Effector CD4-positive, alpha-beta T cell (primary cell): ENCODE measurements at regions not wholly inside any gene's neighbourhood (a gene's known extent, or its start where the extent isn't known, plus 50 kb on each side); places are given as distances from the start of the nearest gene placed in this dataset.

Experiments
- DNase-seq: peaks from one replicate; pipeline ENCODE4 v3.0.0-alpha.2; 2020

DNA sequence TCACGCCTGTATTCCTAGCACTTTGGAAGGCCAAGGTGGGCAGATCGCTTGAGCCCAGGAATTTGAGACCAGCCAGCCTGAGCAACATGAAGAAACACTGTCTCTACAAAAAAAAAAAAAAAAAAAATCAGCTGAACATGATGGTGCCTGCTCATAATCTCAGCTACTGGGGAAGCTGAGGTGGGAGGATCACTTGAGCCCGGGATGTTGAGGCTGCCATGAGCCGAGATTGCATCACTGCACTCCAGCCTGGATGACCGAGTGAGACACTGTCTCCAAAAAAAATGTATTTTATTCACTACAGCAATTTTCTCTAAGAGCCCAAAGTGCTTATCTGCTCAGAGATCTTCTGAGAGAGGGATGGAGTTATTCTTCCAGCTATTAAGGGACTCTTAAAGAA is 215.8 kb upstream of the PPP3CA start:
- no peak for DNase-seq

DNA sequence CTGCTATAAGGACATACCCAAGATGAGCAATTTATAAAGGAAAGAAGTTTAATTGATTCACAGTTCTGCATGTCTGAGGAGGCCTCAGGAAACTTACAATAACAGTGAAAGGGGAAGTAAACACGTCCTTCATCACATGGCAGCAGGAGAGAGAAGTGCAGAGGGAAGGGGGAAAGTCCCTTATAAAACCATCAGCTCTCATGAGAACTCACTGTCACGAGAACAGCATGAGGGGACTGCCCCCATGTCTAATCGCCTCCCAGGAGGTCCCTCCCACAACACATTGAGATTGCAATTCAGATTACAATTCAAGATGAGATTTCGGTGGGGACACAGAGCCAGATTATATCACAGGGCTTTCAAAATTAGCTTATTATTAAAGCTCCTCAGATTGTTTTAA is 209.5 kb upstream of the PPP3CA start:
- no peak for DNase-seq

DNA sequence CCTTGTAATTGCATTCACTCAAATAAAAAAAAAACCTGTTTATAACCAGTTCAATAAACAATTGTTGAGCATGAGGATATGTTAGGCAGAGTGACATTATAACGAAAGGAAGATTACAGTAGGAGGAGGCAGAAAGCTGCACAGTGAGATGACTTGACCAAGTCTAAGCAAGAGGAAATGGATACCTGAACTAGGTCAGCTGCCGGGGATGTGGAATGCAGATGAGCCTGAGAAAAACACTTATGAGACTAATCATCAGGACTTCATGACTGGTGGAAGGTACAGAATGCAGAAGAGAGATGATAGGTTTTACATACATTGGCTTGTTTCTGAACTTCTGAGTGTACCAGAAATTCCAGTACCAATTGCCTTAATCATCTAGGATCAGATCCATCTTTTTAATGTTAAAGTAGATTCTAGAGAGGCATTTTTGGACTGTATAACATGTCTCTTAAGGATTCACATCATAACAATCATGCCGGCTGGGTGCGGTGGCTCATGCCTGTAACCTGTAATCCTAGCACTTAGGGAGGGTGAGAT is 208.1 kb upstream of the PPP3CA start:
- DNase-seq = no peak

DNA sequence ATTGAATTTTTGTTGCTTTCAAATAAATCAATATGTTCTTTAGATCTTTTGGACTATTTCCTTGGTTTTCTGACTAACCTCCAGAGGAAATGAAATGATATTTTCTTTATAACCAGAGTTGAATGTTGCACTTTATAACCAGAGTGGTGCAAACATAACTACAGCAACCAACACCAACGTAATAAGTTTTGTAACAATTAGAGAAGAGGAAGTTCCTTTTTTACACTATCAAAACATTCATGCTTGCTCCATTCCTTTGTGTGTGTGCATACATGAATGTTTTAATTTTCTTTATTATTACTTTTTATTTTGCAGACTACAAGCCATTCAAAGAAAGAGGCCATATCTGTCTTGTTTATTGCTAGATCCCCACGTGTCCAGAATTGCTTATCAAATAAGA is 193.0 kb upstream of the PPP3CA start:
- no peak for DNase-seq

DNA sequence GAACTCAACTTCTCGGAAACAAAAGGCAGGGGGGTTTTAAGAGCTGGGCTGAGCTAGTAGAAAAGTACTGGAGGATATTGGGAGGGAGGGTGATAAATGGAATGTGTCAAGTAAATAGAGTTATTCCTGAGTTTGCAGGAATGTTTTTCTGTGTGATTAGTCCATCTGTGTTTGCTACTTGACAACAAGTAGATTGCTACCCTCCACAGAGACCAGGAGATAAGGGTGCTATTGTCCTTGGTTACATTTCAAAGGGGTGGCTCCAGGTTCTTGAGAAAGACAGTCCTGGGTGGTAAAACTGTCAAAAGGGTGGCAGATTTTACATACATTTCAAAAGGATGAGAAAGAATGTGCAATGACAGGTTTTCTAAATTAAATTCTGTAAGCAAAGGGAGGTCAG is 181.2 kb upstream of the PPP3CA start:
- DNase-seq = no peak

DNA sequence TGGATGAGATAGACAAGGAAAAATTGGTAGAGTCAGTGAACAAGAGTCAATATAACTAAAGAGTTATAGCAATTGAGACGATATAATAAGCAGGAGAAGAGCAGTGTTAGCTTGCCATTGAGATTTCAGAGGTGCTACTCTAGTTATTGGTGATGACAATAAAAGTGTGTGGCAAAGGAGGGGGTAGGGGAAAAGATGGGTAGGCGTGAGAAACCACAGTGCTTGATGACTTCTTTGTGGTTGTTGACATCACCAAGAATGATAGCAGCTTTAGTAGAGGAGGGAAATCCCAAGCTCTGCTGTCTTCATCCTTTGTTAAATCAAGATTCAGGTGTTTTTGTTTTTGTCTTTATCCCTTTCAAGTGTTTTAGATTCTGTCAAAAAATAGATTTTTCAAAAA is 179.9 kb upstream of the PPP3CA start:
- DNase-seq = peak; percentile 12

DNA sequence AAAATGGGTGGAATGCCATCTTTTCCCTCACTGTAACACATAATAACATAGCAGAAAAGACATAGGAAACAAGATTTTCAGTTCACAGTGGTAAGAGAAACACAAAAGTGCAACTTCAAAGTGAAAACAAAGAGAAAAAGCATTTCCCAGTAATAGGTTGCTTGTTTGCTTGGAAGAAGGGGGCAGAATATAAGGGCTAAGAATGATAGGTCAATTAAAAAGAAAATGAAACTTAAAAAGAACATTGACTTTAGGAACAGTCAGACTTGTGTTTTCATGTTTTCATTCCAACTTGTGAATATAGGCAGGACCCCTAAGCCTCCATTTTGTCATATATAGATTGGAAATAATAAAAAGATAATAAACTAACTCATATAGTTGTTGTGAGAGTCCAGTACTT is 168.2 kb upstream of the PPP3CA start:
- DNase-seq = no peak

DNA sequence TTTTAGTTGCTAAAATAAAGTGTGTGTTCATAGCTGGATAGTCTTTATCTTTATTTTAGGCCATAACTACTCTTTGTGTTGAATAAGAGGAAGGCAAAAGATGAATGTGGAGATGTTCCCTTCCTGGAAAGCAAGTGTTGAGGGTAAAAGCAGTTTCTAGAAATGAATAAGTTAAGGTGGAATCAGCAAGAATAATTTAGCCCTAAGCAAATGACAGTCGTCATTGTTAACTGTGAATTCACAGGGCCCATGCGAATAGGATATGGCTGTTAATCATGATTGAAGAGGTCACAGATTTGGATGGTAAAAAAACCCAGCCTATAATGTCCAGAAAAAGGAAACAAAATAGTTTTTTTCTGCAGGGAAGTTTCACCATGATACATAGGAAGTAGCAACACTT is 167.8 kb upstream of the PPP3CA start:
- DNase-seq = no peak

DNA sequence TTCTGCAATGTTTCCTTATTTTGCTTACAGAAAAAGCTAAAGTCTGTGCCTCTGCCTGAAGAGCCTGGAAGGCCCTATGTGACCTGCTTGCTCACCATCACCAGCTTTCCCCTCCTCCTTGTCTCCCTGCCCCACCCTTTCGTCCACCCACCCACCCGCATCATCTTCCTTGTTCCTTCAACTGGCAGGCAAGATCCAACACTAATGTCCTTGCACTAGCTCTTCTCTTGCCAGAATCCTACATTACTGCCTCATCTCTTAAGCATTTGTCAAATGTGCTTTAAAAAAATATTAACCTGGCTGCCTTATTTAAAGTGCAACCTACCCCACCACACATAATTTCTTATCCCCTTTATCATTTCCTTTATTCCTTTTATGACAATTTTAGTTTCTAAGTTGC is 165.1 kb upstream of the PPP3CA start:
- DNase-seq = no peak

DNA sequence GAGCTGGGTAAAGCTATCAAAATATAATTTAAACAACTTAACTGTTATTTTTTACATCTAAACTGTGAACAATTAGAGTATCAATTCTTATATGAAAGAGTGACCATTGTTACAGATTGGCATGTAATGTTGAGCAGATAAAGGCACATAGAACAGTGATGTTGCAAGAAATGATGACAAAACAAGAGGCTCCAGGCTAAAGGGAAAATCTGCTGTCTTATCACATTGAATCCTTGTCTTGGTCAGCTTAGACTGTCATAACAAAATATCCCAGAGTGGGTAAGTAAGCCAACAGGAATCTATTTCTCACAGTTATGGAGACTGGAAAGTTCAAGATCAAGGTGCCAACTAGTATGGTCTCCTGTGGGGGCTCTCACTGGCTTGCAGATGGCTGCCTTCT is 154.1 kb upstream of the PPP3CA start:
- no peak for DNase-seq

DNA sequence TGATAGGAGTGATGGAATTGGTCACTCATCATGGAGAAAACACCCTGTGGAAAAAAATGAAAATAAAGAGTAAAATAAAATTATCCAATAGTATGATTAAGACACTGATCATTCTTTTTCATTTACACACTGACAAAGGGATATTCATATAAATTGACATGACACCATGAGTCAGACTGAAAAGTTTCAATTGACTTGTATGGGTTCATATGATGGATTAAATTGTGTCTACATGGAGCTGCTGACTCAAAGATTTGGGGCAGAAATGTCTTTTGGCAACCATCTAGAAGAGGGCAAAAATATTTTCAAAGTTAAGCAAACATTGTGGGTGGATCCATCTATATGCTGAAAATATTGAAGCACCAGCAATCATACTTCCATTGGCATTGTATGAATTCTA is 153.4 kb upstream of the PPP3CA start:
- DNase-seq = no peak

DNA sequence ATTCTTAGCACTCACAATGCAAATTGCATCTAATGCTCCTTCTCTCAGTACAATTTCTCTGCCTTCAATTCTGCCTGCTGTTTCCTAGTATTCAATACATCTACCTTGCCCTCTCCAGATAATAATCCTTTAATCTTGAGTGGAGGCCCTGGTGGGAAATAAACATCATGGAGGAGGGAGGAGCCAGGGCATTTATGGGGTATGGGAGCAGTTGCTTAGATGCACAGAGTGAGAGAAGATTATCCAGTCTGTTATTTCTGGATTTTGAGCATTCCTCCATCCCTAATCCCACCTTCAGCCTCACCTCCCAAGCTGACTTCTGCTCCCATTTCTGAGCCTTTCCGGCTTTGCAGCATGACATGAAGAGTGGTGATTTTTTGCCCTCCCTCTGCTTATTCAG is 127.9 kb upstream of the PPP3CA start:
- no peak for DNase-seq

DNA sequence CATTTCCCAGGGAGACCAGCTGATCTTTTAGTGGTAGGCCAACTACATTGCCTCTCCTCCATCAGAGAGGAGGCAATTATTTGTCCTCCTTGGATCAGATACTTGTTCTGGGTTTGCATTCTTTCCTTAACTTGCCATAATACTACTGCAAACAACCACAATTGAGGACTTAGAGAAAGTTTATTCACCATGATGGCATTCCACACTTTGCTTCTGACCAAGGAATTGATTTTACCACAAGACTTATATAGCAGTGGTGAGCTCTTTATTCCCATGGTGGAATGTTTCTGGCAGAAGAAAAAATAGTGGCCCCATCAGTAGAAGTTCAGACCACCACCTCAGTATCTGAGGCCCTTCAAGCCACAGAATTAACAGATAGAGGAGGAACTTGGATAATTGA is 123.9 kb upstream of the PPP3CA start:
- no peak for DNase-seq

DNA sequence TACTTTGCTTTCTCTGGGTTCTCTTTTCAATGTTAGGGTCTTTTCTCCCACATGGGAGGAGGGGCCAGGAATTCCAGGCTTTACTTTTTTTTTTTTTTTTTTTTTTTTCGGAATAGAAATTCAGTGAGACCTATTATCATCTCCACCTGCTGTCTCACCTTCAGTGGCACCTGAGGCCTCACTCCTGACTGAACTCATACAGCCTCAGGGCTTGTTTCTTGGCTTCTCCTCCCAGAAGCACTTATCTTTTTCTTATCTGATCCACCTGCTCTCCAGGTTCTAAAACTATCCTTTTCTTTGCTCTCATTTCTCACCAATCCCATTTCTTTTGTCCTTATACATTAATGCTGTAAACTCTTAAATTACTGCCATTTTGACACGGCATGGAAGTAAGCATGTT is 117.3 kb upstream of the PPP3CA start:
- no peak for DNase-seq

DNA sequence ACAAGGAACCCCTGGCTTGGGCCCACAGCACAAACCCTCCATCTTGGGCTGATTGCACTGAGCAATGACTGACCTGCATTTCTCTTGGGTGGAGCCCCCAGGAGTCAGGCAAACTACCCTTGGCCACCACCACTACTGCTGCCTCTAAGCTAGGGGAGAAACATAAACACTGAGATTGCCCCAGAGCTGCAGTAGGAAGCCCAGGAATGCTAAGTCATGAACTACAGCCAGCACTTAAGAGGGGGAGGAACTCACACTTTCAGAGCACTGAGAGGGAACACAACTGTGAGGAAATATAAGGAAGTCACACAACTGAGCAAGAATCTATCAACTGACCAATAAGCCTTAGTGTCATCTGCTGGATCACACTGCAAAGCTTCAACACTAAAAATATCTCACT is 111.6 kb upstream of the PPP3CA start:
- no peak for DNase-seq

DNA sequence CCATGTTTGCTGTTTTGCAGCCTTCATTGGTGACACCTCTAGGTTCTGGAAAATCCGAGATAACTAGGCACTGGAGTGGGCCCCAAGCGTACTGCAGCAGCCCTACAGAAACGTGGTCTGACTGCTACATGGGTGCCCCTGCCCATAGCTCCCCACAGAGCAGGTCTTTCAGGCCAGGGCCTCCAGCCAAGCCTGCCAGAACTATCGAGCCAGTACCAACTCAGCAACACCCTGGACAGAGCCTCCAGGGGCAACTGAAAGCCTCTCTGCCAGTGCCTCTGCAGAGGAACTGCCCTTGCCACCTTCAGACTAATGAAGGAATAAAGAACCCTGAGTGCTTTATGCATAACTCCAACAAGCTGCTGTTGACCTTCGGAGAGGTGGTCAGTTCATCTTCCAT is 111.1 kb upstream of the PPP3CA start:
- DNase-seq = no peak

DNA sequence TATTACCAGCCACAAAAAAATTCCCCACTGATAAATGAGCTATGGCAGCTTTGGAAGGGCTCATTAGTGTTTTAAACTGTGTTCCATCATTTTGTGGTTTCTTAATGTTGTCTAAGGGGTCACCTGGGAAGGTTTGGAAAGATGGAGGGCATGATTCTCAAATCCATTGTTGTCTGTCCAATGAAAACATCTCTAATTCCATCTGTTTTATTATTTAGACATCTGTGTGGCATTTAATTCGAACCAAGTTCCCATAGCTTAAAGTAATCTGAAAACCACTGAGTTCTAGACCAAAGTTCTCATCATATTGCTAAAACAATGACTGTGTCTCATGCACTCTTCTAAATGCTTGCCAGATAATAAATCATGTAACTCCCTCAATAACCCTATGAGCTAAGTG is 103.8 kb upstream of the PPP3CA start:
- no peak for DNase-seq

DNA sequence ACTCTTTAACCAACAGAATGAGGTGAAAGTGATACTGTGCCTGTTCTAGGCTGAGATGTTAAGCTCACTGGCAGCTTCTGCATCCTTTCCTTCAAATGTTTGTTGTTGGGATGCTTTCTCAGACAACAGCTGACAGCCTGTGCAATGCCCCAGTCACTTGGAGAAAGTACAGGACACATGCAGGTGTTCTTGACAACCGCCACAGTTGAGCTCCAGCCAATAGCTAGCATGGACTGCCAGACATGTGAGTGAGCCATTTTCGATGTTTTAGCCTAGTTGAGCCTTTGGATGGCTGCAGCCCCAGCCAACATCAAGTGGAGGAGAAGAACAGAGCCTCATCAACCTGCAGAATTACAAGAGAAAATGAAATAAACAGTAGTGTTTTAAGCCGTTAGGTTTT is 94.1 kb upstream of the PPP3CA start:
- DNase-seq = no peak

DNA sequence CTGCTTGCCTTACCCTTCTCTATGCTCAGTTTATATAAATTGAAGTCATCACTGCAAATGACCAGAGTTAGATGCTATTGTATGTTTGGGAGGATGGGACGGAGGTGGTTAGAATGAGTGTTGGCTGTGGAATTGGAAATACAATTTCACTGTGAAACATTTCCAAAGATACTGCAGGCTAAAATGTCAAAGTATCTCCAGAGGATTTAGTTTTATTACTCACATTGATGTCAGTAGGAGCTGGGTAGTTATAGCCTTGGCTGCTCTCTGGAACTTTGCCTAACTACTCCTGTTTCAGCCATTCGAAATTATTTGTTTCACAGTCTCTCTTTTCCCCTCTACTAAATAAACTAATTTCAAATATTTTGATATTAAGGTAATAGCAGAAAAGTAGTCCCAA is 92.6 kb upstream of the PPP3CA start:
- DNase-seq = no peak

DNA sequence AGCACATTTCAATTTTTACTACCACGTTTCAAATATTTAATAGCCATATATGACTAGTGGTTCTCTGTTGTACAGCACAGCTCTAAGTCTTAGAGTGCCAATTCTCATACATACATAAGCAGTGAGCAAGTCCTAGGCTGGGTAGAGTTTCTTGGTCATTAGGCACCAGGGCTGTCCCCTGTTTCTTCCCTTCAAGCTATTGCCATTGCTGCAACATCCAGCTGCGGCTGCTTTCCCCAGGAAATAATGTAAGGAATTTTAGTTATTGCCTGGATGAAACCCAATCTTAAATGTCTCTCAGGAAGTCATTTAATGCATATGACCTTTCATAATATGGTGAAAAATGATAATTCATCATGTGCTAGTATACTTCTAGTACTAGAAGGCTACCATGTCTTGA is 74.1 kb upstream of the PPP3CA start:
- DNase-seq = no peak

DNA sequence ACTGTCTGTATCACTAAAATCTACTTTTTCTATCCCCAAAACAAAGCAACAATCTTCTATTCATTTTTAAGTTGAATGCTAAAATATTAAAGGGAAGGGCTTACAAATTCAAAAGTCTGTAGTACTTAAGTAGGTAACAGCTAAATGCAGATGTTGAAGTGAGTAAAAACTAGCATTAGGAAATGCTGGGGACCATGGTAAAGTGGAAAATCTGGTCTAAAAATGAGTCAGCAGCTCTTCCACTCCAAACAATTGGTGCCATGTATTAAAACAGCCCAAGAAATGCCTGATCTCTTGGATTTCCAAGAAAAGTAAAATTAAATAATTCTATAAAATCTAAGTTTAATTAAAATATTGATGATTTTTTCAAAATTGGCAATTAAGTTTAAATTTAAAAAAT is 73.3 kb upstream of the PPP3CA start:
- DNase-seq = no peak

DNA sequence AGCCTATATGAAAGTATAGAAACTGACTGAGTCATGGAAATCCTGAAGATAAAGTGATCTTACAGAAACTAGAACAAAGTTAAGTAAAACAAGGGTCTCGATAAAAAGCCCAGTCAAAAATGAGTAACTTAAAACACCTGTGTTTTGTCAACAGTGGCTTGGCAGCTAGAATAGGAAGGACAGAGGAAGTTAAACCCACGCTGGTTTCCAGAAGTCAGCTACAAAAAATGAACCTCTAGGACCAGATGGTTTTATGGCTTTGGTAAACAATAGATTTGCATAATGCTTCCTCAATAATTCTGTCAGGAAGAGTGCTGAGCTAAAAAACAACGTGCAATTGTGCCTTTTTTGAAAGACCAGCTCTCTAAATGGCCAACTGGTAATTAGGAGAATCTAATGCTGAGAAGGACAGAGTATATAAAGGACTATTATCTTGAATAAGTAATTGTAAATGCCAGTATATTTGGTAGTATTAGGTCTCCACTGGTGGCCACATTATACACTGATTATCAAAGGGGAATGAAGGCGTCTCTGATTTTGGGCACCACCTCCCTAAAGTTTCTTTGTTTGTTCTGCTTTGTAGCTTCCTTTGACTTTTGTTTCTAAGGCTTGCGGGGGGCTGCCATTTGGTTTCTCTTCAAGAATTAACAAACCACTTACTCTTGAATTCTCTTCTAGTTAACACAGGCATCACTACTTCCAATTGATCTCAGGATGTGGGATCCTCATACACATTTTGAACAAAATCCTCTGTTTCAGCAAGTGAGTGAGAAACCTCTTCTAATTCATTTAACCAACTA is 72.2 kb upstream of the PPP3CA start:
- no peak for DNase-seq

DNA sequence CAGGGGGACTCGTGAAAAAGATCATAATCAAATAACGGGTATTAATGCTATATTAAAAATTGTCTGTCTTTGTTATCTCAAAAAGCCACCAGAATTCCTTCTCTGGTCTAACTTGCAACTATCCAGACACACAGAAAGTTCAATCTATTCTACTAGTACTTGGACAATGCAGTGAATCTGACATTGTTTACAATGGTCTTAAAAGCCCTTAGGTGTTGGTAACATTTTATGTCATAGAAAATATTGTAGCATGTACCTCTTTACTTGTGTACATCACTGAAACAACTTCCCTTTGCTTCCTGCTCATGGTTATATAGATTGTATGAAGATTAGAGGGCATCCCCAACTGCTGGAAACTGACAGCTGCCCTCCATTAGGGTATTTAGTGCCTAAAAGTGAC is 71.1 kb upstream of the PPP3CA start:
- no peak for DNase-seq

DNA sequence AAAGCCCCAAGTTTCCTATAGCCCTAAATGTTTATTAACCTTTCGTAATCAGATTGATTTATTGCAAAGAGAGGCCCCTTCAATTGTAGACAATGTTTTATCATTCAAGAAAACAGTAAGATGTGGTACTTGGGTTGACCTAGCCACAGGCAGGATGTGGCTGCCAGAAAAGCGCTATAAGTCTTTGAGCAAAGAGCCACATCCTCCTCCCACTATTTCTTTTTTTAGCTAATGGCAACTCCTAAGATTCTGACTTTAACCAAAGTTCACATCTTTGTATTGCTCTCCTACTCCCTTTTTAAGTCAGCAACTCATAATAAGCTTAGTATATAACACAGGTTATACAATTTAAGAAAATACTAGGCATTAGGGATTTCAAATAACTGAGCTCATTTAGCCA is 70.7 kb upstream of the PPP3CA start:
- DNase-seq = peak; percentile 17

DNA sequence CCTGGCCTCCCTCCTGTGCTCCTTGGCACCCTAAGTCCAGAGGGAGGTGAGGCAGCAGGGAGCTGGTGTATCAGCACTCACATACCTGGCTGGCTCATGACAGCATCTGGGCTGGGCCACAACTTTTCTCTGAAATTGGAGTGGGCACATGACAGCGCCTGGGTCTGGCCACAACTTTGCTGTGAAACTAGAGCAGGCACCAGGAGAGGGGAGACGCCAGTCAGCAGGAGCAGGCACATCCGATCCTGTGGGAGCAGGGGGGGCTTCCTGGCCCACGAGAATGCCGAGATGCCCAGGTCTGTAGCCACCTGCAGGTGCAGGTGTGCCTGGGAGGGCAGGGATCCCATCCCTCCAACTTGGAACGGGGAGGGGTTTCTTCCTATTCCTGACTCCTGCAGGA is 69.7 kb upstream of the PPP3CA start:
- DNase-seq = no peak
